ENCODE measurements at regions not wholly inside any gene's neighbourhood (a gene's known extent, or its start where the extent isn't known, plus 50 kb on each side); places are given as distances from the start of the nearest gene placed in this dataset.

DNA sequence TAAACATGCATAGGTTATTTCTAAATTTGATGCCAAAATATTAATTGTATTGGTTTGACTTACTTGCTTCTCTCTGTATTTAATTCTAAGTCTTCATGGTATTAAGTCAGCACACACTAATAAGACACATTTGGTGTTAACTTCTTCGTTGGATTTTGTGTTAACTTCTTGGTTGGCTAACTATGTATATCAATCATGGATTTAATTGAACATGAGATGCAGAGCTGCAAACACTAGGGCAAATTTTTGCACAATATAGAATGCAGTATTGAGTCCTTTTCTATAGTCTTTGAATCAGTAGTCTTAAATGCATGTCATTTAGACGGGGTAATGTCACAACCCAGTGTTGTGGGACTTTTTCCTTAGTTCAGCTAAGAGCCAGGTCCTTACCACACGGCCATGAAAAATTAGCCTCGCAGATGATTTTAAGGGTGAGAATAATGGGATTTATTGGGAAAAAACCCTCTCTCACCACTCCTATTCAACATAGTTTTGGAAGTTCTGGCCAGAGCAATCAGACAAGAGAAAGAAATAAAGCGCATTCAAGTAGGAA, 142.9 kb upstream of the TRIM24 start:
- TF ChIP-seq, protein P1, sequence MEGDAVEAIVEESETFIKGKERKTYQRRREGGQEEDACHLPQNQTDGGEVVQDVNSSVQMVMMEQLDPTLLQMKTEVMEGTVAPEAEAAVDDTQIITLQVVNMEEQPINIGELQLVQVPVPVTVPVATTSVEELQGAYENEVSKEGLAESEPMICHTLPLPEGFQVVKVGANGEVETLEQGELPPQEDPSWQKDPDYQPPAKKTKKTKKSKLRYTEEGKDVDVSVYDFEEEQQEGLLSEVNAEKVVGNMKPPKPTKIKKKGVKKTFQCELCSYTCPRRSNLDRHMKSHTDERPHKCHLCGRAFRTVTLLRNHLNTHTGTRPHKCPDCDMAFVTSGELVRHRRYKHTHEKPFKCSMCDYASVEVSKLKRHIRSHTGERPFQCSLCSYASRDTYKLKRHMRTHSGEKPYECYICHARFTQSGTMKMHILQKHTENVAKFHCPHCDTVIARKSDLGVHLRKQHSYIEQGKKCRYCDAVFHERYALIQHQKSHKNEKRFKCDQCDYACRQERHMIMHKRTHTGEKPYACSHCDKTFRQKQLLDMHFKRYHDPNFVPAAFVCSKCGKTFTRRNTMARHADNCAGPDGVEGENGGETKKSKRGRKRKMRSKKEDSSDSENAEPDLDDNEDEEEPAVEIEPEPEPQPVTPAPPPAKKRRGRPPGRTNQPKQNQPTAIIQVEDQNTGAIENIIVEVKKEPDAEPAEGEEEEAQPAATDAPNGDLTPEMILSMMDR (IDR thresholded peaks at IDR 0.05), result no peak
- TF ChIP-seq POLR2A (IDR thresholded peaks at IDR 0.05), result no peak

All from esophagus squamous epithelium (tissue), 4 donors.